ENCODE measurements at regions not wholly inside any gene's neighbourhood (a gene's known extent, or its start where the extent isn't known, plus 50 kb on each side); places are given as distances from the start of the nearest gene placed in this dataset.

DNA sequence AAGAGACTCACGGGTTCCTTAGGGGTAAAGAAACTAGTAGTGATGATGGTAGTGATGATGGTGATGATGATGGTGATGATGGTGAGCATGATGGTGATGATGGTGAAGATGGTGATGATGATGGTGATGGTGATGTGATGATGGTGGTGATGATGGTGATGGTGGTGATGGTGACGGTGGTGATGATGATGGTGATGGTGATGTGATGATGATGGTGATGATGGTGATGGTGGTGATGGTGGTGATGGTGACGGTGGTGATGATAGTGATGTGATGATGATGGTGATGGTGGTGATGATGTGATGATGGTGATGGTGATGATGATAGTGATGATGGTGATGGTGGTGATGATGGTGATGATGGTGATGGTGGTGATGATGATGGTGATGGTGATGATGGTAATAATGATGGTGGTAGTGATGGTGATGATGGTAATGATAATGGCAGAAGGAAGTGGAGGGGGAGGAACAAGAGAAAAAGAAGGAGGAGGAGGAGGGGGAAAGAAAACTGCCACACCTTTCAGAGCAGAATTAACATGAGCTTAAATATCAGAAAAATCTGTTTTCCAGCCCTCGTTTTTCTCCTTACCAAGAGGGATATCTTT, 85.5 kb downstream of the FZD10 start (continued):
- TF ChIP-seq HDAC6 (IDR thresholded peaks at IDR 0.05; ENCODE audit: low read depth, low read length): no peak
- TF ChIP-seq POLR2A (IDR thresholded peaks at IDR 0.05; ENCODE audit: control extremely low read depth in 1 of 2, low read depth in 2 of 2, low read length in 2 of 2): no peak
- TF ChIP-seq SIX5 (IDR thresholded peaks at IDR 0.05; ENCODE audit: low read depth, low read length): no peak
- no peak for TF ChIP-seq HDAC2 (IDR thresholded peaks at IDR 0.05; ENCODE audit: borderline replicate concordance in 1 of 2, low read depth in 2 of 2, low read length in 2 of 2)
- TF ChIP-seq TCF12 (IDR thresholded peaks at IDR 0.05; ENCODE audit: low read depth, low read length): no peak
- no peak for TF ChIP-seq POU5F1 (IDR thresholded peaks at IDR 0.05; ENCODE audit: low read depth, low read length)
- TF ChIP-seq SAP30 (IDR thresholded peaks at IDR 0.05; ENCODE audit: insufficient read depth, insufficient replicate concordance, low read length): no peak

Measured in H1 (cell line).